ENCODE measurements at regions not wholly inside any gene's neighbourhood (a gene's known extent, or its start where the extent isn't known, plus 50 kb on each side); places are given as distances from the start of the nearest gene placed in this dataset.
A peak's percentile ranks its signal among the peaks of the same experiment; 100 is the strongest.

DNA sequence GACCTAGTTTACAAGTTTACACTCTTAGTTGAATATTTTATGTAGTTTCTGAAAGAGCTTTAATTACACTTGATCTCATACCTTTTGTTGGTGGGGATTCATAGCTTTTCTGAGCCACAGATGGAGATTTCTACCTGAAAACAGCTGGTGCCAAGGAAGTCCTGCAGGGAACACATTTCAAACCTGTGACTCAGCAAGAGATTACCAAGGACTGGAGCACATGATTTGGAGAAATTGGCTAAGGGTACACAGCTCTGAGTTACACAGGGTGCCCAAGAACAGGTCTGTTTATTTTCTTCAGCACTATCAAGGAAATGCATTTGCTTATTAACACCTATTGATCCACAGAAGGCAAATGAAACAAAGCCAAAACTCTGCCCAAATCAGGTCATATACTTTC is 691.5 kb downstream of the KCTD8 start:
- Histone ChIP-seq H3K27ac (no peak overlapping the region), H3K27me3 (replicated peaks) (no peaks in the 10 kb centered on the region), H3K4me3 (ENCODE audit: low read depth, low read length) (no peak overlapping the region), H3K36me3 (replicated peaks) (no peaks in the 10 kb centered on the region)
- DNase-seq = no peak
- in situ Hi-C loops (cut with HindIII; ENCODE audit: low pct_ligation_motif_present, low sequenced_read_pairs) = no loop called here
- TF ChIP-seq, protein P1, sequence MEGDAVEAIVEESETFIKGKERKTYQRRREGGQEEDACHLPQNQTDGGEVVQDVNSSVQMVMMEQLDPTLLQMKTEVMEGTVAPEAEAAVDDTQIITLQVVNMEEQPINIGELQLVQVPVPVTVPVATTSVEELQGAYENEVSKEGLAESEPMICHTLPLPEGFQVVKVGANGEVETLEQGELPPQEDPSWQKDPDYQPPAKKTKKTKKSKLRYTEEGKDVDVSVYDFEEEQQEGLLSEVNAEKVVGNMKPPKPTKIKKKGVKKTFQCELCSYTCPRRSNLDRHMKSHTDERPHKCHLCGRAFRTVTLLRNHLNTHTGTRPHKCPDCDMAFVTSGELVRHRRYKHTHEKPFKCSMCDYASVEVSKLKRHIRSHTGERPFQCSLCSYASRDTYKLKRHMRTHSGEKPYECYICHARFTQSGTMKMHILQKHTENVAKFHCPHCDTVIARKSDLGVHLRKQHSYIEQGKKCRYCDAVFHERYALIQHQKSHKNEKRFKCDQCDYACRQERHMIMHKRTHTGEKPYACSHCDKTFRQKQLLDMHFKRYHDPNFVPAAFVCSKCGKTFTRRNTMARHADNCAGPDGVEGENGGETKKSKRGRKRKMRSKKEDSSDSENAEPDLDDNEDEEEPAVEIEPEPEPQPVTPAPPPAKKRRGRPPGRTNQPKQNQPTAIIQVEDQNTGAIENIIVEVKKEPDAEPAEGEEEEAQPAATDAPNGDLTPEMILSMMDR (IDR thresholded peaks at IDR 0.05; ENCODE audit: low read depth, low read length, missing control alignments) = no peak

DNA sequence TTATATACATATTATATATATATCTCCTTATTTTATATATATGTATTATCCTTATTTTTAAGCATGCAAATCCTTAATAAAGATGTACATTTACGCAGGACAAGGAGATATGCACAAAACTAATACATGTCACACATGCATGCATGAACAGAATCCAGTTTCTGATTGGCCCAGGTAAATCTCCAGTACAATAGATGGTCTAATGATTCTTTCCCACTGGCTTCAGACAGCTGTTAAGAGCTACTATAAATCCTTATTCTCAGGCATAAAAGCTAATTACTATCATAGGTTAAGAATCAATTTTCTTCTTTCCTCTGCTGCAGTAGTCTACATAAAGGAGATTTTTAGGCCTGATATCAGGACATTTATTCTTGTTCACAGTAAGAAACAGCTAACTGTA is 689.8 kb downstream of the KCTD8 start:
- TF ChIP-seq, protein P1 (IDR thresholded peaks at IDR 0.05; ENCODE audit: low read depth, low read length, missing control alignments) = no peak
- no peak overlapping the region for H3K4me3 ChIP-seq (ENCODE audit: low read depth, low read length)
- no peaks in the 10 kb centered on the region for H3K36me3 ChIP-seq (replicated peaks)
- in situ Hi-C loops (cut with HindIII; ENCODE audit: low pct_ligation_motif_present, low sequenced_read_pairs) = no loop called here
- no peak overlapping the region for H3K27ac ChIP-seq
- H3K27me3 ChIP-seq (replicated peaks) = no peaks in the 10 kb centered on the region
- DNase-seq = no peak

DNA sequence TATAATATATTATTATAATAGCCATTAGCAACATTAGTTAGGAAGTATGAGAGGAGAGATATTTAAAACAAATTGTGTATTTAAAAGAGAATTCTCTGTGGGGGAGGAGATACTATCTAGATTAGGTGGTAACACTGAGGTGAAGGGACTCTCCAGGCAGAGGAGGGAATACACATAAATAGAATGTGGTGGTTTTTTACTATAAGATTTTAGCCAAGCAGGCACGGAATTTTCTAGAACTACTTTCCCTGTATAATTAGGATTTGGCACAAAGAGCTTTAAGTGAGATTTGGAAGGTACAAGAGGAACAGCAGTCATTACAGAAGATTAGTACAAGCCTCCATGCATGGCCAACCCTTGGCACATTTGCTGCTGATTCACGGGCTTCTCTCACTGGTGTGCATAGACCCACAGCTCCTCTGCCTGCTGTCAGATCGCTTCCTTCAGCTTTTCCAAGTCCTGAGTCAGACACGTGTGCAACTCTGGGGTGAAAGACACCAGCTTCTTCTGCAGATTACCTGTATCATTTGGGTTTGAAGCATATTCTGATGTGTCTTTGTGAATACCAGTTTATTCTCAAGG is 685.5 kb downstream of the KCTD8 start:
- H3K36me3 ChIP-seq (replicated peaks) = no peaks in the 10 kb centered on the region
- DNase-seq = no peak
- TF ChIP-seq, protein P1 (IDR thresholded peaks at IDR 0.05; ENCODE audit: low read depth, low read length, missing control alignments) = no peak
- no peak overlapping the region for H3K4me3 ChIP-seq (ENCODE audit: low read depth, low read length)
- in situ Hi-C loops (cut with HindIII; ENCODE audit: low pct_ligation_motif_present, low sequenced_read_pairs) = no loop called here
- H3K27me3 ChIP-seq (replicated peaks) = no peaks in the 10 kb centered on the region
- no peak overlapping the region for H3K27ac ChIP-seq

DNA sequence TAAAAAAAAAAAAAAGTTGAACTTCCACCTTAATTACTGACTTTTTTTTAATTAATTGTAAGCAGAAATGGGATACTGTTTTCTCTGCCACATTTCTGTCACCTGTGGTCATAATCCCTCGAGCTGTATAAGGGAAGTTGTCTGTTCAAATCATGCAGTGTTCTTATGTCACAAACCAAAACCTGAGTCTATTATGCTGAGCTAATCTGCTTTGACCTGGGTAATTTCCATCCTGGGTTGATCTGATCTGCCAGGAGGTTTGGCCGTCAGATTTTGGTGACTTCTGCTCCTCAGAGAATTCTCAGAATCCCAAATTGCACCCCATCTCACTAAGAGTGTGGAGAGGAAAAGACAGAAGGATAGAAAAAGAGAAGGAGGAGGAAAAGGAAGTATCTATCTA is 683.1 kb downstream of the KCTD8 start:
- in situ Hi-C loops (cut with HindIII; ENCODE audit: low pct_ligation_motif_present, low sequenced_read_pairs) = no loop called here
- TF ChIP-seq, protein P1 (IDR thresholded peaks at IDR 0.05; ENCODE audit: low read depth, low read length, missing control alignments) = no peak

DNA sequence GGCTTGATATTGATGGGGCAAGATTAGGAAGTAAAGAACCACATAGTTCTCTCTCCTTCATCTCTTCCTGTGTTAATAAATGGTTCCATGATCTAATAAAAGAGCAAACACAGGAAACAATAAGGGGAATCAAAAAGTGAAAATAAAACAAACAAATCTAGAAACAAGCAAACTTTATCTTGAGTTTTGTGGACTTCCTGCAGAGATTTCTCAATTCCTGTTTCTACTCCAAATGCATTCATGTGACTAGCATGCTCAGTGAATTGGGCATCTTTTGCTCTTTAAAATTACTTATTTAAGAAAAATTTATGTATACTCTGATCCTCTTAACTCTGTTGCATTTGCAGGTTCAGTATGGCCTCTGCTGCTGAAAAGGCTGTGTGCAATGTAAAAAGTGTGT is 682.0 kb downstream of the KCTD8 start:
- TF ChIP-seq, protein P1 (IDR thresholded peaks at IDR 0.05; ENCODE audit: low read depth, low read length, missing control alignments) = no peak
- in situ Hi-C loops (cut with HindIII; ENCODE audit: low pct_ligation_motif_present, low sequenced_read_pairs) = no loop called here
- DNase-seq = no peak
- no peaks in the 10 kb centered on the region for H3K36me3 ChIP-seq (replicated peaks)
- no peak overlapping the region for H3K27ac ChIP-seq
- H3K4me3 ChIP-seq (ENCODE audit: low read depth, low read length) = no peak overlapping the region
- H3K27me3 ChIP-seq (replicated peaks) = no peaks in the 10 kb centered on the region

More for the DNA sequence above, 683.1 kb downstream of the KCTD8 start:
- H3K27ac ChIP-seq = no peak overlapping the region
- H3K36me3 ChIP-seq (replicated peaks) = no peaks in the 10 kb centered on the region
- DNase-seq = no peak
- H3K4me3 ChIP-seq (ENCODE audit: low read depth, low read length) = no peak overlapping the region
- no peaks in the 10 kb centered on the region for H3K27me3 ChIP-seq (replicated peaks)

DNA sequence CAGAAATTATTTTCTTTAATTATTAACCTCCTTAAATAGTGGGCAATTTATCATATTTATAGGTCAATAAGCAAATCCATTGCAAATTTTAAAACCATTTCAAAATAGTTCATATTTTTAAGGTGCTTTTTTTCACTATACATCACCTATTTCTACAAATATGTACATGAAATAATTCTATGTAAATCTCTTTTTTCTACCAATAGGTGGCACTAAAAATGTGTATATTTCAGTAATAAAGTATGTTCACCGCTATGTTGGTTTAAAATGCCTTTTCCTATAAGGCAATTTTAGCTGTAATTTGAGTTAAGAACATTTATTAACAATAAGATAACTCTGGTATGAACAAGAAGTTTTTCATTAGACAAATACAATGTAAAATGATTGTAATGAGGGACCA is 672.2 kb downstream of the KCTD8 start:
- DNase-seq = no peak
- no peaks in the 10 kb centered on the region for H3K27me3 ChIP-seq (replicated peaks)
- H3K27ac ChIP-seq = no peak overlapping the region
- no peaks in the 10 kb centered on the region for H3K36me3 ChIP-seq (replicated peaks)
- TF ChIP-seq, protein P1 (IDR thresholded peaks at IDR 0.05; ENCODE audit: low read depth, low read length, missing control alignments) = peak; percentile 6
- H3K4me3 ChIP-seq (ENCODE audit: low read depth, low read length) = no peak overlapping the region
- in situ Hi-C loops (cut with HindIII; ENCODE audit: low pct_ligation_motif_present, low sequenced_read_pairs) = no loop called here
